Hindlimb muscle (tissue), 1 donor: ENCODE measurements at regions not wholly inside any gene's neighbourhood (a gene's known extent, or its start where the extent isn't known, plus 50 kb on each side); places are given as distances from the start of the nearest gene placed in this dataset.
"Not testable (repeated sequence)": the region's sequence is repeated elsewhere in the genome, so short reads cannot be mapped to it uniquely, and the experiment has no call there.

Experiments
- DNase-seq: peaks from one replicate; pipeline ENCODE4 v3.0.0-alpha.2; 2013

GRCh38 chr22:49006207-49007012 is 821.3 kb downstream of the BRD1 start:
- DNase-seq, result no peak

- no peak for DNase-seq
Observed at GRCh38 chr22:49005557-49005956, 822.1 kb downstream of the BRD1 start.

DNA sequence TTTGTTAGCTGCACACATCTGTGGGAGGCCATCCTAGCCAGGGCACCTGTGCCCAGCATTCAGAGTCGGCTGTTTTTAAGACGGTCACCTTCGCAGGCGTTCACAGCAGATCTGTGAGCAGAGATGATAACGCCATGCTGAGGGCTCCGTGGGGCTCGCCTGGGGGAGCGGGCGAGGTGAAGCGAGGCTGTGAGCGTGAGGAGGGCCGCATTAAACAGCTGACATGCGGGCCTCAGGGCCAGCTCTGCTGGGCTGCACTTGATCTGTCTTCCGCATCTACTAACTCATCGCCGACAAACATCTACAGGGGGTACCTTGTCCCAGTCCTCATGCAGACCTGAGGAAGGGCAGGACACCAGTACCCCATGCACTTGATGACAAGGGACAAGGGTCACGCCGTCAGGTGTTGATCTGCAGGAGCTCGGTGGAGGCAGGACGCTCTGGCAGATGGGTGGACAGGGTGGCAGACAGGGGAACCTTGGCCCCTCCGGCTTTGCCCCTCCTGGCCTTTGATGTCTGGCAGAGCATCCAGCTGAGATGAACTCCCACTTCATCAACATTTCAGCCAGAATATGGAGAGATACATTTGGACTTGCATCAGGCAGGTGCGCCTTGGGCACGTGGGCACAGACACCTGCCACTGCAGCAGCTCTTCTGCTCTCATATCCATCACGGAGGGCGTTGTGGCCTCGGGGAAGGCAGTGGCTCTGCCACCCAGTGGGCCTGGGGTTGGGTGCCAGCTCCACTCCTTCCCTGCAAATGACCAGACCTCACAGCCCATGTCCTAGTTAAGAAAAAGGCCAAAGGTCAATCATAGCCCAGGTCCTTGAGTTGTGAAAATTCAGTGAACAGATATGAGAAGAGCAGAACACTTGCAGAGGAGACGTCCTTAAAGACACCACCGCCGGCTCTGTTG is 822.9 kb downstream of the BRD1 start:
- DNase-seq, result no peak

- DNase-seq, result not testable (repeated sequence)
Observed at GRCh38 chr22:48997605-48998004, 830.1 kb downstream of the BRD1 start.

GRCh38 chr22:48993655-48994054 is 834.0 kb downstream of the BRD1 start:
- no peak for DNase-seq

DNA sequence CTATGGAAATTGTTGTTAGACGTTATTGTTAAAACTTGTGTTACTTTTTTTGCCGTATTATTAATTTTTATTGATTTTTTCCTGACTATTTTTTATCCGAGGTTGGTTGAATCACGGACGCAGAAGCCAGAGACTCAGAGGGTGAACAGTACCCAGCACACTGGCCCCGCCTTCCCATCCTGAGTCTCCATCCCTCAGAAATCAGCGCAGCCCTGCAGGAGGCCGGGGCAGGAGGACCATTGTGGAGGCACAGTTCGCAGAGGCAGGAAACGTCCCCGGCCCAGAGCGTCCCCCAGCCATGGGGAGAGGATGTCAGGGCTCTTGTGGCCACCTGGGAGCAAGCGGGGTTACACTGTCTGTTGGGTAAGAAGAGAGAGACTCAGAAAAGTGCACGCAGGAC is 843.0 kb downstream of the BRD1 start:
- DNase-seq, result no peak

DNA sequence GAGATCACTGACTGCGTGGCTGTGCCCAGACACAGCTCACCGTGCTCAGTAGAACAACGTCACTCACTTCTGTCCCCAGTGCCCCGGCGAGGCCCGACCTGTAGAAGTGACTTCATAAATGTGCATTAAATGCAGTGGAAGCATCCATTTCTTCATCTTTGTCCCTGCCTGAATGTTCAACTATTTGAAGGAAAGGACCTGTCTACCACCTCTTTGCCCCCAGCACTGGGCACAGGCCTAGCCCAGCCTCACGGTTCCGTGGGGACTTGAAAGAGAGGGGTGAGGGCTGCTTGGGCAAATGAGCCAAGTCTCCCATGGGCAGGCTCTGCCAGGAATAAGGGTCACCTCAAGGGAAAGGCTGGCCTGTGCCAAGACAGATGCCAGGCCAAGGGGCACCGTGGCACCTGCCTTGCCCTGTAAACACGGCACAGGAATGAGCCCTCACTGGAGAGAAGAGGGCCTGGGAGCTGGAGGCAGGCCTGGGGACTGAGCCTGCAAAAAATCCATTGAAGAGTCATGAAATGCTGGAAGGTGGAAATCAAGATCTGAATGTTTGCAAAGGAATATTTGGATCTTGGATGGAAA is 845.3 kb downstream of the BRD1 start:
- no peak for DNase-seq

GRCh38 chr22:48981371-48982061 is 846.2 kb downstream of the BRD1 start:
- no peak for DNase-seq

DNA sequence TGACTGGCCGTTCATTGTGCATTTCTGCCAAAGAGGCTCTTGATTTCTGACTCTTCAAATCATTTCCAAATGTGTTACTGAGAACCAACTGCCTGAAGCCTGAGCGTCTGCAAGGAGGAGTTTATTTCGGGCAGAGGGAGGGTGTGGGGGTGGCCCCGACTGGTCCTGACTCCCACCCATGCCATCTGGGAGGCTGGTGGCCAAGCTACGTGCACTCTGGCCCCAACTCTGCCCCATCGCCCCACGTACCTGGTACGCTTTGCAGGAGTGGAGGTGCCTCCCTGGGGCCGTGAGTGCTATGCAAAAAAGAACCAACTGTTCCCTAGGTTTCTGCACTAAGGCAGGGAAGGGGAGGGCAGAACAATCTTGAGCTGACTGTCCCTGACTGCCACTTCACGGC is 846.8 kb downstream of the BRD1 start:
- no peak for DNase-seq

GRCh38 chr22:48980409-48980808 is 847.3 kb downstream of the BRD1 start:
- DNase-seq, result no peak

- DNase-seq, result no peak
Observed at GRCh38 chr22:48979482-48979881, 848.2 kb downstream of the BRD1 start.

- DNase-seq, result no peak
Observed at GRCh38 chr22:48976556-48977535, 850.8 kb downstream of the BRD1 start.

DNA sequence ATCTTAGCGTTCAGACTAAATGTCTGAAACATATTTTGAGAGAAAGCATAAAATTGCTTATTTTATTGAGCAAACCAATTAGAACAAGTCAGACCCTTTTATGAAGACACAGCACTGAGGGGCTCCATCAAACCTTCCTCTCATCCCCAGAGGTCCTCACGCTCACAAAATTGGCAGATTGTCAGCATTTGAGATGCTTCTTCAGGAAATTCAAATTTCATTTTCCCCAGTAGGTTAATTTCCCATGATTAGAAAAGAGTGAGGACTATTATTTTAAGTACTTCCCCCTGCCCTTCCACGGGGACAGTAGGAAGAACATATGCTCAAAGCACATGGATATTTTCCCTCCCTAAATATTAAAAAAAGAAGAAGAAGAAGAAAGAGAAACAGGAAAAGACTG is 851.8 kb downstream of the BRD1 start:
- DNase-seq, result no peak

GRCh38 chr22:48975316-48975741 is 852.3 kb downstream of the BRD1 start:
- DNase-seq, result no peak

DNA sequence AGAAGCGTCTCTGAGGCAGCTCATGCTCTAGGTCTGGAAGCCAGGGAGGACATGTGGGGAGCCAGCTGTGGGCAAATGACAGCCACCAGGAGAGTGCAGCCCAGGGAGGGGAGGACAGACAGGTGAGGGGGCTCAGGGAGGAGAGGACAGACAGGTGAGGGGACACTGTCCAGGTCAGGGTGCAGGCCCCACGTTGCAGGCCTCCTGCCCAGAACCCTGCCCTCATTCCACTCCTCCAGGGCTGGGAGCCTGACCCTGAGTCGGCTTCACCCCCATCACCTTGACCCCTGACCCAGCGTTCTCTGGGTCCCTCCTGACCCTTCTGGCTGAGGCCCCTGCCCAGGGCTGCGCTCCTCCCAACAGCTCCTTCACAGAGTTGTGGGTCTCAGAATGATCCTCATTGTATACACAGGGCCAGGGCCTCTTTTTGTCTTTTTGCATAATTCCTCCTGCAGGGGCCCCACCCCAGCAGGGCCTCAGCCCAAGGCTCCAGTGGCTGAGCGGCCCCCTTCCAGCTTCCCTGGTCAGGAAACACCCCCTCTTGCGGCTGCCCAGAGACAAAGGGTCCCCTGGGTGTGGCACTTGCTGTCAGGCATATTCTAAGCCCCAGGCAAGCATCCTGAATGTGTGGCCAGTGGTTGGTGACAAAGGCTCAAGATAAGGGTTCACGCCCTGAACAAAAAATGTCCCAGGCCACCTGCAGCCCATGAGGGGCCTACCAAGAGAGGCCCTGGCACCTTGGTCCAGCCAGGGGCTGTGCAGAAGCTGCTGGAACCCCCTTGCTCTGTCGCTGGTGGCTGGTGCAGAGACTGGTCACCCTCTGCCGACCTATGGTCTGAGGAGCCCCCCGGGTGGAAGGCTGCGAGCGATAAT is 853.0 kb downstream of the BRD1 start:
- no peak for DNase-seq

GRCh38 chr22:48973694-48974041 is 854.0 kb downstream of the BRD1 start:
- no peak for DNase-seq

- DNase-seq, result no peak
Observed at GRCh38 chr22:48972979-48973693, 854.5 kb downstream of the BRD1 start.

GRCh38 chr22:48968201-48968959 is 859.3 kb downstream of the BRD1 start:
- no peak for DNase-seq

GRCh38 chr22:48963405-48963804 is 864.3 kb downstream of the BRD1 start:
- DNase-seq, result no peak
